Motor neuron (in vitro differentiated cells): ENCODE measurements at regions not wholly inside any gene's neighbourhood (a gene's known extent, or its start where the extent isn't known, plus 50 kb on each side); places are given as distances from the start of the nearest gene placed in this dataset.
A peak's percentile ranks its signal among the peaks of the same experiment; 100 is the strongest.
"Not testable (repeated sequence)": the region's sequence is repeated elsewhere in the genome, so short reads cannot be mapped to it uniquely, and the experiment has no call there.

ENCODE experiments used
- ATAC-seq, 8 experiments: fragments of 200-7000 bp; cut with Tn5 transposase; replicated peaks in 6 of 8; 2 replicates each; pipeline ENCODE4 v1.8.0; 2021; ENCODE audit warnings: mild to moderate bottlenecking in 8 of 8, moderate library complexity in 8 of 8
- H3K27ac ChIP-seq, 2 donors: fragments of 250-450 bp; sonication (Bioruptor Pico); 2 replicates each; pipeline ENCODE4 v1.9.0; 2021; ENCODE audit warnings: antibody characterized with exemption in 2 of 2, mild to moderate bottlenecking in 2 of 2, moderate library complexity in 1 of 2
- H3K4me1 ChIP-seq, 2 donors: fragments of 250-450 bp; sonication (Bioruptor Pico); replicated peaks in 1 of 2; 2 replicates each; pipeline ENCODE4 v1.6.1; 2021; ENCODE audit warnings: antibody characterized with exemption in 2 of 2, mild to moderate bottlenecking in 2 of 2, moderate library complexity in 1 of 2
- H3K4me3 ChIP-seq, 5 donors: fragments of 250-450 bp; sonication (Bioruptor Pico); 2 replicates each; pipeline ENCODE4 v1.9.0; 2021; ENCODE audit warnings: antibody characterized with exemption in 5 of 5, mild to moderate bottlenecking in 5 of 5, moderate library complexity in 4 of 5
- WGBS, 10 experiments: fragments of 450-650 bp; shearing (Covaris generic); methylation state at CpG; one replicate each; pipeline ENCODE4 v1.0.0; 2022; 5-methylcytosine and 5-hydroxymethylcytosine counted together
- in situ Hi-C, 9 experiments: fragments of 400-800 bp; cut with MboI; loops; one replicate each; pipeline ENCODE4 v1.15.0; 2021; ENCODE audit warnings: low sequenced_read_pairs in 9 of 9, low pct_unique_long_range_greater_than_20kb in 2 of 9; ENCODE audit not compliant: unreplicated experiment in 9 of 9

GRCh38 chr6:57813271-57814075, 496.0 kb downstream of the PRIM2 start:
- peak in 2 of 8 experiments; percentile 67 to 80 for ATAC-seq
- H3K4me1 ChIP-seq, in situ Hi-C loops, H3K4me3 ChIP-seq, H3K27ac ChIP-seq: not testable (repeated sequence)
- WGBS, 10 experiments, result 1 to 22% (median 5%) methylated on average over 10 to 14 of the region's 28 CpGs; no CpG with 5 or more reads in 5 of the 10 experiments

- ATAC-seq, H3K4me1 ChIP-seq, H3K4me3 ChIP-seq, in situ Hi-C loops, H3K27ac ChIP-seq: not testable (repeated sequence)
- WGBS, 10 experiments, result 3 to 40% (median 11%) methylated on average over 2 to 7 of the region's 10 CpGs; no CpG with 5 or more reads in 6 of the 10 experiments
Observed at GRCh38 chr6:57815826-57816225, 498.4 kb downstream of the PRIM2 start.

- H3K27ac ChIP-seq, H3K4me3 ChIP-seq, H3K4me1 ChIP-seq, in situ Hi-C loops: not testable (repeated sequence)
- no CpG with 5 or more reads among the region's 21 CpGs for WGBS, 10 experiments
- peak in 3 of 8 experiments; percentile 35 to 58 (median 47) for ATAC-seq
Observed at GRCh38 chr6:57821325-57821724, 503.9 kb downstream of the PRIM2 start.

- H3K4me1 ChIP-seq, ATAC-seq, H3K4me3 ChIP-seq, in situ Hi-C loops, H3K27ac ChIP-seq: not testable (repeated sequence)
- no CpG with 5 or more reads among the region's 19 CpGs for WGBS, 10 experiments
Observed at GRCh38 chr6:57822448-57822847, 505.0 kb downstream of the PRIM2 start.

GRCh38 chr6:57822896-57823358, 505.5 kb downstream of the PRIM2 start:
- WGBS, 10 experiments, result 0 to 39% (median 7%) methylated on average over 1 to 24 of the region's 27 CpGs
- Histone ChIP-seq H3K4me1 (no peaks in the 10 kb centered on the region), H3K27ac (no peak overlapping the region), H3K4me3 (no peak overlapping the region)
- ATAC-seq, result peak in 3 of 8 experiments; percentile 56 to 67 (median 58)
- in situ Hi-C loops, result no loop called here

DNA sequence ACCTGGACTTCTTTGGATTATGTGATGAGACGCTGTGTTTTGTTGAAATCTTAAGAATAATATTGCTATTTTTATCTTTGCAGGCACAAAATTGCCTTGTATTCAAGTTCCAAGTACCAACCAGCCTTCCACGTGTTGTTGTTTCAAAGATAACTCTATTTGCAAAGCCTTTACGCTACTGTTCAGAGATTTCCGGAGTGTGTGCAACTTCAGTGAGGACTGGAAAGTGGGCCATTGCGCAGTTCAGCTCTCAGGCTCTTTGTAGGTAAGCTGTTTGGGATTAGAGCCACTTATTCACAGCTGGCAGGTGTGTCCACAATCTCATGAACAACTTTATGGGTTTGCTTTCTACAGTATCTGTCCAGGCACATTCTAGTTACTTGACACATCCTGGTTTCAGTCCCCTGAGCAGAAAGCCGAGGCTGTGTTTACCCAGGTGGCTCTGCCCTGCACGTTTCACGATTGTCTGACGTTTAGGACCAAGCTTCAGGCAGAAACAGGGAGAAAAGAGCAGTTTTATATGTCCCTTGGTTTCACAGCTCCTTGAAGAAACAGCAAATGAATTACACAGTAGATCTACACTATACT, 520.3 kb downstream of the PRIM2 start:
- ATAC-seq, in situ Hi-C loops, H3K4me3 ChIP-seq, H3K4me1 ChIP-seq, H3K27ac ChIP-seq: not testable (repeated sequence)
- 17 to 56% (median 29%) methylated on average over 1 to 3 of the region's 9 CpGs; no CpG with 5 or more reads in 6 of the 10 experiments for WGBS, 10 experiments

- H3K4me1 ChIP-seq, H3K4me3 ChIP-seq, in situ Hi-C loops, H3K27ac ChIP-seq, ATAC-seq: not testable (repeated sequence)
- WGBS, 10 experiments, result 69 to 80% methylated on average over 2 to 3 of the region's 6 CpGs; no CpG with 5 or more reads in 8 of the 10 experiments
Observed at GRCh38 chr6:57841551-57841950, 524.1 kb downstream of the PRIM2 start.

DNA sequence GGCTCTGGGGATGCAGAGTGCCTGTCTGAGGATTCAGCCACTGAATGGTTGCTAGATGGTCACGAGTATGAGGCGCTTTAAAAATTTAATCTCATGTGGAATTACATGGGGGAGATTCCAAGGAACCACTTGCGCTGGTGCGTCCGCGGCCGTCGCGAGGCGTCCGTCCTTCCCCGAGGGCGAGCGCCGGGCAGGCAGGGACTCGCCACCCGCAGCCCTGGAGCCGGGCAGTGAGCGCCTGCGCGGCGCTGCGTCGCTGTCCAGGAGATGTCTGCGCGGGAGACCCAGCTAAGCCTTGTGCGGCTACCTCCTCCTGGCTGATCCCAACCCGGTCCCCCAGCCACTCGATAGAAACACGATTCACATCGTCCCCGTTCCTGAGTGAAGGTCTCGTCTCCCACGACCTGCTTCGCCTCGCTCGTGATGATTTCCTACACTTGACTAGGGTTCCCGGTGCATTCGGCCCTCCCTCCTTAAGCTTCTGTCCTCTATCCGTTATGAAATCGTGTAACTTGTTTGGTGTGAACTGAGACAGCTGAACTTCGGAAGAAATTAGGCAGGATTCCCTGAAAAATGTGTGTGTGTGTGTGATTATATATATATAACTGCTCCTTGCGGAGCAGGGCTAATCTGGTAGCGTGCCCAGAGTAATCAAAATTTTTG, 536.4 kb downstream of the PRIM2 start:
- in situ Hi-C loops, H3K4me1 ChIP-seq, H3K27ac ChIP-seq: not testable (repeated sequence)
- peak; percentile 93 to 100 (median 96) for ATAC-seq
- H3K4me3 ChIP-seq, result peak overlapping the region; percentile 16 to 31 (median 23)
- WGBS, 10 experiments, result no CpG with 5 or more reads among the region's 44 CpGs

- H3K4me3 ChIP-seq, ATAC-seq, in situ Hi-C loops, H3K4me1 ChIP-seq, H3K27ac ChIP-seq: not testable (repeated sequence)
- 45 to 67% (median 57%) methylated on average over 1 to 2 of the region's 6 CpGs; no CpG with 5 or more reads in 7 of the 10 experiments for WGBS, 10 experiments
Observed at GRCh38 chr6:57860481-57861315, 543.3 kb downstream of the PRIM2 start.

DNA sequence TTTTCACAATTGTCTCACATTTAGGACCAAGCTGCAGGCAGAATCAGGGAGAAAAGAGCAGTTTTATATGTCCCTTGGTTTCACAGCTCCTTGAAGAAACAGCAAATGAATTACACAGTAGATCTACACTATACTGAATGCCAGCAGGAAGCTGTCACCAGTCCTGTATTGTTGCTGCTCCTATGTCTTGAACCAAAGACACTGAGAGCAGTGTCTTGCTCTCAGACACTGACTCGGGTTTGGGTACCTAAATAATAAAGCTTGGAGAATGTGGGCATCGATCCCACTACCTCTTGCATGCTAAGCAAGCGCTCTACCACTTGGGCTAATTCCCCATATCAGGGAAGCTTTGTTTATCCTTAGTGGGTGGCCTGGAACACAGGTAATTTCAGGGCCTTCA, 552.7 kb downstream of the PRIM2 start:
- H3K27ac ChIP-seq, H3K4me1 ChIP-seq, ATAC-seq, in situ Hi-C loops, H3K4me3 ChIP-seq: not testable (repeated sequence)
- 25 to 70% methylated on average over 2 of the region's 3 CpGs; no CpG with 5 or more reads in 8 of the 10 experiments for WGBS, 10 experiments

- WGBS, 10 experiments, result 0 to 80% (median 44%) methylated on average over 1 to 7 of the region's 7 CpGs; no CpG with 5 or more reads in 4 of the 10 experiments
- H3K27ac ChIP-seq, H3K4me1 ChIP-seq, ATAC-seq, H3K4me3 ChIP-seq, in situ Hi-C loops: not testable (repeated sequence)
Observed at GRCh38 chr6:57873424-57873823, 556.0 kb downstream of the PRIM2 start.

GRCh38 chr6:57876659-57877058, 559.2 kb downstream of the PRIM2 start:
- in situ Hi-C loops, H3K4me1 ChIP-seq, H3K27ac ChIP-seq, ATAC-seq, H3K4me3 ChIP-seq: not testable (repeated sequence)
- WGBS, 10 experiments, result 60 to 100% (median 100%) methylated on average over 1 to 2 of the region's 2 CpGs; no CpG with 5 or more reads in 7 of the 10 experiments
